ENCODE measurements at regions not wholly inside any gene's neighbourhood (a gene's known extent, or its start where the extent isn't known, plus 50 kb on each side); places are given as distances from the start of the nearest gene placed in this dataset.

- no peak overlapping the region for H3K27ac Mint-ChIP-seq
- H3K36me3 Mint-ChIP-seq (ENCODE audit: low read depth): no peaks in the 10 kb centered on the region
- H3K4me3 Mint-ChIP-seq: no peak overlapping the region
- no peaks in the 10 kb centered on the region for H3K9me3 Mint-ChIP-seq
- no peak for TF ChIP-seq CTCF (IDR thresholded peaks at IDR 0.05)
- ATAC-seq: no peak
- no peaks in the 10 kb centered on the region for H3K4me1 Mint-ChIP-seq (ENCODE audit: low read depth)
- ChIA-PET CTCF (no interaction called here), POLR2A (no interaction called here)
- no peaks in the 10 kb centered on the region for H3K27me3 Mint-ChIP-seq
- intact Hi-C loops (cut with micrococcal nuclease): no loop called here
- no peak for DNase-seq
These were observed 1284.2 kb downstream of the EFNB2 start for GRCh38 chr13:105251293-105251692.

GRCh38 chr13:105247830-105248229, 1287.6 kb downstream of the EFNB2 start:
- no peaks in the 10 kb centered on the region for H3K27me3 Mint-ChIP-seq
- POLR2A ChIA-PET: no interaction called here
- ATAC-seq (no peak), DNase-seq (no peak)
- TF ChIP-seq CTCF (IDR thresholded peaks at IDR 0.05): no peak
- no peak overlapping the region for H3K4me3 Mint-ChIP-seq
- H3K27ac Mint-ChIP-seq: no peak overlapping the region
- CTCF ChIA-PET: no interaction called here
- intact Hi-C loops (cut with micrococcal nuclease): no loop called here
- H3K9me3 Mint-ChIP-seq: no peaks in the 10 kb centered on the region
- H3K4me1 Mint-ChIP-seq (ENCODE audit: low read depth): no peaks in the 10 kb centered on the region
- no peaks in the 10 kb centered on the region for H3K36me3 Mint-ChIP-seq (ENCODE audit: low read depth)

- ChIA-PET CTCF (no interaction called here), POLR2A (no interaction called here)
- no peaks in the 10 kb centered on the region for H3K36me3 Mint-ChIP-seq (ENCODE audit: low read depth)
- DNase-seq (no peak), ATAC-seq (no peak)
- intact Hi-C loops (cut with micrococcal nuclease): no loop called here
- no peak overlapping the region for H3K4me3 Mint-ChIP-seq
- no peak for TF ChIP-seq CTCF (IDR thresholded peaks at IDR 0.05)
- no peaks in the 10 kb centered on the region for H3K4me1 Mint-ChIP-seq (ENCODE audit: low read depth)
- no peaks in the 10 kb centered on the region for H3K27me3 Mint-ChIP-seq
- H3K27ac Mint-ChIP-seq: no peak overlapping the region
- H3K9me3 Mint-ChIP-seq: no peaks in the 10 kb centered on the region
These were observed 1295.1 kb downstream of the EFNB2 start for GRCh38 chr13:105240371-105240770.

GRCh38 chr13:105232439-105232838, 1303.0 kb downstream of the EFNB2 start:
- CTCF ChIA-PET: no interaction called here
- POLR2A ChIA-PET: no interaction called here
- no peak for TF ChIP-seq CTCF (IDR thresholded peaks at IDR 0.05)
- H3K9me3 Mint-ChIP-seq: no peaks in the 10 kb centered on the region
- no peak overlapping the region for H3K27ac Mint-ChIP-seq
- no peaks in the 10 kb centered on the region for H3K36me3 Mint-ChIP-seq (ENCODE audit: low read depth)
- H3K27me3 Mint-ChIP-seq: peaks cover 2% of the 10 kb centered on the region
- ATAC-seq (no peak), DNase-seq (no peak)
- H3K4me1 Mint-ChIP-seq (ENCODE audit: low read depth): no peaks in the 10 kb centered on the region
- intact Hi-C loops (cut with micrococcal nuclease): no loop called here
- no peak overlapping the region for H3K4me3 Mint-ChIP-seq

- no peak overlapping the region for H3K27ac Mint-ChIP-seq
- peaks cover 2% of the 10 kb centered on the region for H3K27me3 Mint-ChIP-seq
- no peak overlapping the region for H3K4me3 Mint-ChIP-seq
- no peak for TF ChIP-seq CTCF (IDR thresholded peaks at IDR 0.05)
- intact Hi-C loops (cut with micrococcal nuclease): no loop called here
- CTCF ChIA-PET: no interaction called here
- ATAC-seq: no peak
- H3K9me3 Mint-ChIP-seq: no peaks in the 10 kb centered on the region
- no peaks in the 10 kb centered on the region for H3K4me1 Mint-ChIP-seq (ENCODE audit: low read depth)
- POLR2A ChIA-PET: no interaction called here
- no peaks in the 10 kb centered on the region for H3K36me3 Mint-ChIP-seq (ENCODE audit: low read depth)
- DNase-seq: no peak
These were observed 1303.5 kb downstream of the EFNB2 start for GRCh38 chr13:105232006-105232405.

All from activated CD8-positive, alpha-beta T cell treated with anti-CD3 and anti-CD28 coated beads for 36 hours (primary cell).